VCaP (cell line): ENCODE measurements at regions not wholly inside any gene's neighbourhood (a gene's known extent, or its start where the extent isn't known, plus 50 kb on each side); places are given as distances from the start of the nearest gene placed in this dataset.

Source experiments
- H3K27ac ChIP-seq: fragments of 450-650 bp; 2 replicates; pipeline ENCODE4 v1.5.1; 2017
- CTCF ChIP-seq: fragments of 450-650 bp; conservative IDR thresholded peaks from 2 replicates; pipeline ENCODE4 v1.5.1; 2017; ENCODE audit warnings: mild to moderate bottlenecking, moderate library complexity

- H3K27ac ChIP-seq: no peak overlapping the region
- TF ChIP-seq CTCF: no peak
These were observed 96.2 kb upstream of the STK39 start for GRCh38 chr2:168343586-168343985.

GRCh38 chr2:168344706-168345105 is 97.3 kb upstream of the STK39 start:
- no peak overlapping the region for H3K27ac ChIP-seq
- TF ChIP-seq CTCF: no peak

- no peak overlapping the region for H3K27ac ChIP-seq
- TF ChIP-seq CTCF: no peak
These were observed 98.2 kb upstream of the STK39 start for GRCh38 chr2:168345601-168346000.

- peak overlapping the region; percentile 72 for H3K27ac ChIP-seq
- TF ChIP-seq CTCF: peak; percentile 83
These were observed 99.5 kb upstream of the STK39 start for GRCh38 chr2:168346725-168347477.

GRCh38 chr2:168348076-168348475 is 100.7 kb upstream of the STK39 start:
- TF ChIP-seq CTCF: peak; percentile 45; the same call in 1 of the 2 replicates
- no peak overlapping the region; the same call in 1 of the 2 replicates for H3K27ac ChIP-seq

GRCh38 chr2:168350380-168350779 is 103.0 kb upstream of the STK39 start:
- H3K27ac ChIP-seq: peak overlapping the region; percentile 44
- peak; percentile 42 for TF ChIP-seq CTCF

GRCh38 chr2:168353251-168353650 is 102.8 kb upstream of the CERS6 start:
- no peak overlapping the region for H3K27ac ChIP-seq
- no peak for TF ChIP-seq CTCF
